GM19372 (cell line): ENCODE measurements at regions not wholly inside any gene's neighbourhood (a gene's known extent, or its start where the extent isn't known, plus 50 kb on each side); places are given as distances from the start of the nearest gene placed in this dataset.
"Not testable (repeated sequence)": the region's sequence is repeated elsewhere in the genome, so short reads cannot be mapped to it uniquely, and the experiment has no call there.

ENCODE experiments used
- ATAC-seq: cut with Tn5 transposase; IDR thresholded peaks from one replicate; pipeline ENCODE4 v1.9.1; 2021; ENCODE audit warnings: mild to moderate bottlenecking, low read depth, moderate library complexity; ENCODE audit not compliant: unreplicated experiment

- no peak for ATAC-seq
Observed at GRCh38 chr20:48411919-48412522, 415.8 kb downstream of the PREX1 start.

DNA sequence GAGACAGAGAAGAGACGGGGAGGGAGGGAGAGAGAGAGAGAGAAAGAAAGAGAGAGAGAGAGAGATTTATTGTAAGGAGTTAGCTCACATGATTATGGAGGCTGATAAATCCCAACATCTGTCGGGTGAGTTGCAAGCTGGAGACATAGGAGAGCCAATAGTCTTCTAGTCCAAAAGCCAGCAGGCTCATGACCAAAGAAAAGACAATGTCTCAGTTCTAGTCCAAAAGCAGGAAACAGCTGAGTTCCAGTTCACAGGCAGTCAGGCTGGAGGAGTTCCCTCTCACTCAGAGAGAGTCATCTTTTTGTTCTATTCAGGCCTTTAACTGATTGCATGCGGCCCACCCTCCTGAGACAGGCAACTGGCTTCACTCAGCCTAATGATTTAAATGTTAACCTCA is 416.6 kb downstream of the PREX1 start:
- ATAC-seq = no peak

- ATAC-seq = no peak
Observed at GRCh38 chr20:48409055-48409615, 418.7 kb downstream of the PREX1 start.

GRCh38 chr20:48407710-48408109 is 420.1 kb downstream of the PREX1 start:
- no peak for ATAC-seq

DNA sequence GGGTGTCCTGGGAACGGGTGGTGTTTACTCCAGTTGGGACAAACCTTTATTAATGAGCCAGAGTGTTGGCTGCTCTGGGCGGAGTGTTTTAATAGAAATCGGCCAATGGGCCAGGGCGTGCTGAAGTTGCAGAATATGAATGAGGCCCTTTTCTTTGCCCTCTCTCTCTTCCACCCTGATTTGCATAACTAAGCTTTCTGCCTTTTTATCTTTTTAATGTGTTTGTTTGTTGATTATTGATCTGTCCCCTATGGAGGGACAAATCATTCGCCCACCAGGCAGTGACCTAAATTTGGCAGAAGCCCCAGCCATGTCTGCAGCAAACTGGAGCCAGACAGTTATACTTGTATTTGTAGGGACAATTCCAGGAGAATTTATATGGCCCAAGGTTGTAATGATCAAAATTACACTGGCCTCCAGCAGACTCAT is 420.9 kb downstream of the PREX1 start:
- no peak for ATAC-seq

GRCh38 chr20:48406498-48406897 is 421.3 kb downstream of the PREX1 start:
- no peak for ATAC-seq

GRCh38 chr20:48405909-48406308 is 421.9 kb downstream of the PREX1 start:
- ATAC-seq = no peak

DNA sequence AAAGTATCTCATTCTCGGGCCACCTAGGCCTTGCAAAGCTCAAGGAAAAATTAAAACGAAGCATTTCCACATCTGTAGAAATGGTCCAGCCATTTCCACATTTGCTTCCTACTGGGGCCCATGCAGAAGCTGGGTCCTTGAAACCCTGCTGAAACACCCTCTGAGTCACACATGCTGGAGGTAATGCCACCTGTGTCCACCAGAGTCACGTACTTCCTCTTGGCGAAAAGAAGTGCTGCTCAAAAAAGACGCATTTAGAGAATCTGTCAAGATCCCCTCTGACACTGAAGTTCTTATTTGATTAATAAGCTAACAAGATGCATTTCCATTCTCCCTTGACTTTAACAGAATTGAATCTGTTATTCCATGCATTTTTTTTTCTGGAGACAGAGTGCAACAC is 423.2 kb downstream of the PREX1 start:
- no peak for ATAC-seq

- no peak for ATAC-seq
Observed at GRCh38 chr20:48403167-48403761, 424.5 kb downstream of the PREX1 start.

- no peak for ATAC-seq
Observed at GRCh38 chr20:48401359-48401758, 426.4 kb downstream of the PREX1 start.

GRCh38 chr20:48400009-48400408 is 427.8 kb downstream of the PREX1 start:
- no peak for ATAC-seq

DNA sequence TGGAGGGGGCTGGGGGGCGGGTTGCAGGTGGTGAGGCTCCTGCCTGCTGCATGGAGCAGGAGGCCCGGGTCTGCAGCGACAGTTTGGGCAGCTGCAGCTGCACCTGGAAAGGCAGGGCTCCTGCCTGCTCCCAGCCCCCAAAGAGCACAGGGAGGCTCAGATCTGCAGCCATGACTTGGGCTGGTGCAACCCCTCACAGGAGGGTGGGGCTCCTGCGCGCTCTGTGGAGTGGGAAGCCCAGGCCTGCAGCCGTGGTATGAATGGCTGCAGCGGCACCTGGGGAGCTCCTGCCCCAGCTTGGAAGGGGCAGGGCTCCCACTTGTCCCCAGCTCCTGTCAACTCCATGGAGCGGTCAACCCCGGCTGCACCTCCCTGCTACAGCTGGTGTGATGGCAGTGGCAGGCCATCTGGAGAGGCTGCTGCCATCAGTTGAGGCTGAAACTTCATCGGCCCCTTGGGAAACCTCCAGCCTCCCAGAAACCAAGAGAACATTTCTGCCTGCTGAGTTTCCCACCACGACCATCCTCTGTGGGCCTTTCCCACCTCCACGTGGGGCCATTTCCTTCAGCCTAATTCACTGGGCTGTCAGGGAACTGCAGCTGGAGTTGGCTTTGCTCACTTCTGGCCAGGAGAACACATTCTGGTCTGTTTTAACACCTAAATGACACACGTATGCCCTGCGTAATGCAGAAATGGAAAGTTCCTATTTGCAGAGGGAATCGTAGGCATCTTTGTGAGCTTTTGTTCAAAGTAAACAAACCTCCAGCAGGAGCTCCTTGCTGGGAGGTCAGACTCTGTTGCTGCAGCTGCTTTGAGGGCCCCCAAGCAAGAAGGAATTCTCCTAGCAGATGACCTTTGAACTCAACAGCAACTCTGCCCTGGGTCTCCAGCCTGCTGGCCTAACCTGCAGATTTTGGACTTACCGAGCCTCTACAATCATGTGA is 429.0 kb downstream of the PREX1 start:
- ATAC-seq = no peak

GRCh38 chr20:48396981-48397861 is 430.6 kb downstream of the PREX1 start:
- not testable (repeated sequence) for ATAC-seq

- no peak for ATAC-seq
Observed at GRCh38 chr20:48395816-48396546, 431.8 kb downstream of the PREX1 start.

DNA sequence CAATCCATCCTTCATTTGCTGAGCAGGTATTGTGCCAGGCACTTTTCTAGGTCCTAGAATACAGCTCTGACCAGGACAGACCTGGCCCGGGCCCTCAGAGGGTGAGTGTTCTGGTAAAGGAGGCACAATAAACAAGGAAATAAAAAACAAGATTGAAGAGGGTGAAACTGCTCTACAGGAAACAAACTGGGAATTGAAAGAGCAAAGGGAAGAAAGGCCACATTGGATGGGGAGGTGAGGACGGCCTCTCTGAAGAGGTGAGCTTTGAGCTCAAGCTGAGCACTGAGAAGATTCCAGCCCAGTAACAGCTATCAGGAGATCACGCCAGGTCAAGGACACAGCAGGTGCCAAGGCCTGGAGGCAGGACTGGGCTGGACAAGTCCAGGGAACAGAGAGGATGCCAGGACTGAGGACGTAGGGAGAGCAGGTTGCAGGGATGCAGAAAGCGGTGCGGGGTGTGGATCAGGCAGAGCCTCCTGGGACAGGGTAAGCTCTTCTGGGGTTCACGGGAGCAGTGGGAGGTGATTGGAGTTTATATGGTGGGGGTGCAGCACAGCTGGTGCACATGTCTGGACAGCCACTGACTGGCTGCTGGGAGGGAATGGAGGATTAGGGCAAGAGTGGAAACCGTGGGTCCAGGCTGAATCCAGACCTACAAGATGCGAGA is 433.3 kb downstream of the PREX1 start:
- no peak for ATAC-seq

GRCh38 chr20:48393737-48394314 is 434.0 kb downstream of the PREX1 start:
- ATAC-seq = no peak

DNA sequence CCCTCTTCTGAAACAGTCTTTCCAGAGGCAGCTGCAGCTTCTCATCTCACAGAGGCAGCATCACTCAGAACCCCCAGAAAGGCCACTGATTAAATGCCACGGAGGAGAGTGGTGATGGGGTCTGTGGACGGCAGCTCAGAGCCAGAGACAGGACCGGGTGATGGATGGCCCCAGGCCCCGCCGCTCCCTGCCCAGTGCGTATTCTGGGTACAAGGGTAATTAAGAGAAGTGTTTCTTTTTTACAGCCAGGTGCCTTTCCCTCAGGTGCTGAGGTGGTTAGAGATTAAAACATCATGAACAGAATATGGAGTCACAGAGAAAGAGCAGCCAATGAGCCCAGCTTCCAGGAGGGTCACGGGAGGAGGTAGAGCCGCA is 434.5 kb downstream of the PREX1 start:
- no peak for ATAC-seq

GRCh38 chr20:48392407-48393310 is 435.1 kb downstream of the PREX1 start:
- no peak for ATAC-seq
